ENCODE measurements at regions not wholly inside any gene's neighbourhood (a gene's known extent, or its start where the extent isn't known, plus 50 kb on each side); places are given as distances from the start of the nearest gene placed in this dataset.
A peak's percentile ranks its signal among the peaks of the same experiment; 100 is the strongest.

DNA sequence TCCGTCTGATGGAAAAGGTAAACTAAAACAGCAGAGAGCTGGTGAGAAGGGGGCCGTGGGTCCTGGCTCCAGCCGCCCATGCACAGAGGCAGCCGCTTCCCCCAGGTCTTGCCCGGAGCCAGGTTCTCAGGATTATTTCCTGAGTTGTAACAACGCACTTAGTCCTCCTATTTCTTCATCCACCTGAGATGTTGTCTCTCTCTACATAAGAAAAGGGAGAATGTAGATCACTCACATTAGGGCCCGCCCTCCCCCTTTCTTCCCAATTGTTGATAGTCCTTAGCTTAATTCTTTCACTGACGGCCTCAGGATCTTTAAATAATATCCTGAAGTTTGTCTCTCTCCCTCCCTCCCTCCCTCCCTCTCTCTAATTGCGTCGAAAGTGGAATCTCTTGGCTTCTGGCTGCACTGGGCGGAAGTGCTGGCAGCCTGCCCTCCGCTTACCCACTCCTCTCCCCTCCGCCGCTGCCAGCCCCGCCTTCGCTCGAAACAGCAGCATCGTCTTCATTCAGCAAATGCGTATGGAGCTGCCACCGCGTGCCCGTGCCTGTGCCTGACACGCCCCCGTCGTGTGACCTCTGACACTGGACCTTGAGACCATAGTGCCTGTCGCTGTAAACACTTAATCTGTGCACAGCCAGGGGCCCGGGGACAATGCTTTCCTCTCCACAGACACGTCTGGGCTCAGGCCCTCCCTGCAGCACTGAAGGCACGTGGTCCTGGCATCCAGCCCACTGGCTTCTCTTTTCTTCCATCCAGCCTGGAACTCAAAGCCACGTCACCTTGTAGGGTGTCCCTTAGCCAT lies 174.5 kb upstream of the PPP2R2D start:
- TF ChIP-seq, protein P1, sequence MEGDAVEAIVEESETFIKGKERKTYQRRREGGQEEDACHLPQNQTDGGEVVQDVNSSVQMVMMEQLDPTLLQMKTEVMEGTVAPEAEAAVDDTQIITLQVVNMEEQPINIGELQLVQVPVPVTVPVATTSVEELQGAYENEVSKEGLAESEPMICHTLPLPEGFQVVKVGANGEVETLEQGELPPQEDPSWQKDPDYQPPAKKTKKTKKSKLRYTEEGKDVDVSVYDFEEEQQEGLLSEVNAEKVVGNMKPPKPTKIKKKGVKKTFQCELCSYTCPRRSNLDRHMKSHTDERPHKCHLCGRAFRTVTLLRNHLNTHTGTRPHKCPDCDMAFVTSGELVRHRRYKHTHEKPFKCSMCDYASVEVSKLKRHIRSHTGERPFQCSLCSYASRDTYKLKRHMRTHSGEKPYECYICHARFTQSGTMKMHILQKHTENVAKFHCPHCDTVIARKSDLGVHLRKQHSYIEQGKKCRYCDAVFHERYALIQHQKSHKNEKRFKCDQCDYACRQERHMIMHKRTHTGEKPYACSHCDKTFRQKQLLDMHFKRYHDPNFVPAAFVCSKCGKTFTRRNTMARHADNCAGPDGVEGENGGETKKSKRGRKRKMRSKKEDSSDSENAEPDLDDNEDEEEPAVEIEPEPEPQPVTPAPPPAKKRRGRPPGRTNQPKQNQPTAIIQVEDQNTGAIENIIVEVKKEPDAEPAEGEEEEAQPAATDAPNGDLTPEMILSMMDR (IDR thresholded peaks at IDR 0.05) = no peak
- no peaks in the 10 kb centered on the region for H3K27me3 ChIP-seq (ENCODE audit: control insufficient read depth in 1 of 2, insufficient read depth in 2 of 2, low read length in 2 of 2)
- H3K9me3 Mint-ChIP-seq = no peaks in the 10 kb centered on the region
- H3K36me3 ChIP-seq (ENCODE audit: insufficient read depth, low read length) = no peaks in the 10 kb centered on the region
- intact Hi-C loops (cut with DNase I, micrococcal nuclease) = no loop called here
- POLR2A ChIA-PET = no interaction called here
- no peaks in the 10 kb centered on the region for H3K4me1 Mint-ChIP-seq (ENCODE audit: low read depth)
- H3K9me3 ChIP-seq (ENCODE audit: control insufficient read depth in 1 of 2, insufficient read depth in 1 of 2, low read length in 2 of 2) = peaks cover 0 to 5% of the 10 kb centered on the region in 2 experiments
- CTCF ChIA-PET = no interaction called here
- H3K27ac ChIP-seq (ENCODE audit: low read depth in 1 of 2, low read length in 2 of 2) = no peak overlapping the region
- H3K27me3 Mint-ChIP-seq = peaks cover 17% of the 10 kb centered on the region
- H3K4me3 ChIP-seq (ENCODE audit: low read length) = no peak overlapping the region
- no peak overlapping the region for H3K27ac Mint-ChIP-seq
- no peaks in the 10 kb centered on the region for H3K4me1 ChIP-seq (ENCODE audit: insufficient read depth, low read length)
- ATAC-seq (ENCODE audit: poor library complexity) (no peak), DNase-seq (peak in 2 of 14 experiments; percentile 3 to 27)
- H3K4me3 Mint-ChIP-seq = no peak overlapping the region
- H3K36me3 Mint-ChIP-seq (ENCODE audit: low read depth) = no peaks in the 10 kb centered on the region

DNA sequence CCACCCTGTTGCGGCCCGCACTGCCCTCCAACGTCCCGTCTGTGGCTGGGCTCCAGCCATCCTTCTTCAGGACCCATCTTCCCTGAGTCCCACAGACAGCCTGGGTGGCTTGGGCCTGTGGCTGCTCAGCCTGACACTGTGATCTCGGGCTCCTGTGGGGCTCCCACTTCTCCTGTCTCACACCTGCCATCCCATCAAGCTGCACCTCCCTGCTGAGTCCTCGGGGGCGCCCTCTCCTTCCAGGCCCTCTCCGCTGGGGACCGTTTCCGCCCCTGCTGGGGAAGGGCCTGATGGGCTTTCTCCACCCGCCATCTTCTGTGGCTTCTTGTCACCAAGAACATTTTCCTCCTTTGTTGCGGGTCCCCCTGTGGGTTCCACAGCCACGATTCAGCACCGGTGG lies 173.8 kb upstream of the PPP2R2D start:
- Histone ChIP-seq H3K27me3 (ENCODE audit: control insufficient read depth in 1 of 2, insufficient read depth in 2 of 2, low read length in 2 of 2) (no peaks in the 10 kb centered on the region), H3K27ac (ENCODE audit: low read depth in 1 of 2, low read length in 2 of 2) (no peak overlapping the region), H3K9me3 (ENCODE audit: control insufficient read depth in 1 of 2, insufficient read depth in 1 of 2, low read length in 2 of 2) (peaks cover 0 to 5% of the 10 kb centered on the region in 2 experiments), H3K36me3 (ENCODE audit: insufficient read depth, low read length) (no peaks in the 10 kb centered on the region), H3K4me1 (ENCODE audit: insufficient read depth, low read length) (no peaks in the 10 kb centered on the region), H3K4me3 (ENCODE audit: low read length) (no peak overlapping the region)
- H3K36me3 Mint-ChIP-seq (ENCODE audit: low read depth) = no peaks in the 10 kb centered on the region
- no peaks in the 10 kb centered on the region for H3K9me3 Mint-ChIP-seq
- DNase-seq = peak in 2 of 14 experiments; percentile 2 to 12
- intact Hi-C loops (cut with DNase I, micrococcal nuclease) = no loop called here
- H3K4me3 Mint-ChIP-seq = no peak overlapping the region
- TF ChIP-seq, protein P1 (IDR thresholded peaks at IDR 0.05) = no peak
- no peak overlapping the region for H3K27ac Mint-ChIP-seq
- ChIA-PET POLR2A (no interaction called here), CTCF (no interaction called here)
- peaks cover 17% of the 10 kb centered on the region for H3K27me3 Mint-ChIP-seq
- H3K4me1 Mint-ChIP-seq (ENCODE audit: low read depth) = no peaks in the 10 kb centered on the region
- no peak for ATAC-seq (ENCODE audit: poor library complexity)

DNA sequence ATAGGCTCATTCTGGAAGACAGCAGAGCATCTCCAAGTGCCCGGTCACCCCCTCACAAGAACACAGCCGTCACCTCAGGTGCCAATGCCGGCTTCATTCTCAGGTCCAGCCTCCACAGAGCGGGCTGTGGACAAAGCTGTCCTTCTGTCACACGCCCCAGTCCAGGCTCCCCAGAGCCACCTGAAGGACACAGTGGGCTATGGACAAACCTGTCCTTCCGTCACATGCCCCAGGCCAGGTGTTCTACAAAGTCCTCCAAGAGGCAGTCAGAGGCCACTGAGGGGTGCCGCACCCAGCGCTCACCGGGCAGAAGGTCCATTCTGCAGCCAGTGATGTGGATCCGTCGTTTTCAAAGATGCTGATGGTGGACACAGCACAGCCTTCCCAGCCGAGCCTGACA lies 173.2 kb upstream of the PPP2R2D start:
- Histone ChIP-seq H3K27ac (ENCODE audit: low read depth in 1 of 2, low read length in 2 of 2) (no peak overlapping the region), H3K27me3 (ENCODE audit: control insufficient read depth in 1 of 2, insufficient read depth in 2 of 2, low read length in 2 of 2) (no peaks in the 10 kb centered on the region), H3K36me3 (ENCODE audit: insufficient read depth, low read length) (no peaks in the 10 kb centered on the region), H3K4me1 (ENCODE audit: insufficient read depth, low read length) (no peaks in the 10 kb centered on the region), H3K4me3 (ENCODE audit: low read length) (no peak overlapping the region), H3K9me3 (ENCODE audit: control insufficient read depth in 1 of 2, insufficient read depth in 1 of 2, low read length in 2 of 2) (peaks cover 0 to 3% of the 10 kb centered on the region in 2 experiments)
- Mint-ChIP-seq H3K27me3 (peaks cover 17% of the 10 kb centered on the region), H3K27ac (no peak overlapping the region), H3K9me3 (no peaks in the 10 kb centered on the region), H3K36me3 (ENCODE audit: low read depth) (no peaks in the 10 kb centered on the region), H3K4me1 (ENCODE audit: low read depth) (no peaks in the 10 kb centered on the region), H3K4me3 (no peak overlapping the region)
- intact Hi-C loops (cut with DNase I, micrococcal nuclease) = no loop called here
- DNase-seq (peak in 2 of 14 experiments; percentile 2 to 15), ATAC-seq (ENCODE audit: poor library complexity) (no peak)
- ChIA-PET CTCF (no interaction called here), POLR2A (no interaction called here)
- TF ChIP-seq, protein P1 (IDR thresholded peaks at IDR 0.05) = no peak
